K562 (cell line): ENCODE measurements at regions not wholly inside any gene's neighbourhood (a gene's known extent, or its start where the extent isn't known, plus 50 kb on each side); places are given as distances from the start of the nearest gene placed in this dataset.

Source experiments
- BCLAF1 ChIP-seq, 2 experiments: fragments of 450-650 bp in 1 of 2; IDR thresholded peaks; 2 replicates each; pipeline ENCODE4 v1.6.1; 2011 to 2017; ENCODE audit warnings: low read depth in 2 of 2, antibody characterized with exemption in 1 of 2, borderline replicate concordance in 1 of 2, low read length in 1 of 2, mild to moderate bottlenecking in 1 of 2, mixed read lengths in 1 of 2; ENCODE audit not compliant: control insufficient read depth in 1 of 2
- CREB3 ChIP-seq: fragments of 450-650 bp; conservative IDR thresholded peaks from 2 replicates; pipeline ENCODE4 v1.6.1; 2016; ENCODE audit warnings: missing genetic modification characterization, low read depth, mild to moderate bottlenecking, missing compliant biosample characterization, moderate library complexity
- HSF4 ChIP-seq: fragments of 250-450 bp; sonication (Bioruptor Pico); IDR thresholded peaks from 2 replicates; pipeline ENCODE4 v2.1.2; 2022; ENCODE audit warnings: mild to moderate bottlenecking, moderate library complexity, borderline replicate concordance
- IRF2 ChIP-seq: sonication (generic); formaldehyde crosslinking; IDR thresholded peaks from 2 replicates; pipeline ENCODE4 v1.8.1; 2022; ENCODE audit warnings: mild to moderate bottlenecking, missing genetic modification reagents
- PHF8 ChIP-seq: fragments of 200-600 bp; sonication (generic); IDR thresholded peaks from 2 replicates; pipeline ENCODE4 v1.6.1; 2012; ENCODE audit warnings: mixed run types, mild to moderate bottlenecking, inconsistent platforms, low read length, moderate library complexity, borderline replicate concordance
- PML ChIP-seq: IDR thresholded peaks from 2 replicates; pipeline ENCODE4 v1.6.1; 2012; ENCODE audit warnings: low read length, inconsistent platforms
- PRPF4 ChIP-seq: fragments of 200-400 bp; formaldehyde crosslinking; IDR thresholded peaks from one replicate; pipeline ENCODE4 v1.6.1; 2017; ENCODE audit warnings: low read length, low read depth, mild to moderate bottlenecking; ENCODE audit not compliant: insufficient read depth, poor library complexity, severe bottlenecking
- RBBP5 ChIP-seq: fragments of 200-600 bp; sonication (generic); IDR thresholded peaks from 2 replicates; pipeline ENCODE4 v1.6.1; 2012; ENCODE audit warnings: borderline replicate concordance, mild to moderate bottlenecking, low read length, control low read depth, inconsistent platforms; ENCODE audit not compliant: insufficient read depth, poor library complexity, severe bottlenecking
- STAT5A ChIP-seq: IDR thresholded peaks from 2 replicates; pipeline ENCODE4 v1.6.1; 2012; ENCODE audit warnings: low read length, inconsistent platforms, borderline replicate concordance
- TAL1 ChIP-seq: fragments of 450-650 bp; IDR thresholded peaks from 2 replicates; pipeline ENCODE4 v1.6.1; 2016; ENCODE audit warnings: mild to moderate bottlenecking
- ZFX ChIP-seq: sonication (generic); formaldehyde crosslinking; IDR thresholded peaks from 2 replicates; pipeline ENCODE4 v1.8.0; 2022; ENCODE audit warnings: mild to moderate bottlenecking, missing genetic modification reagents, moderate library complexity
- ZNF766 ChIP-seq: fragments of 200-800 bp; sonication (Bioruptor generic); conservative IDR thresholded peaks from 2 replicates; pipeline ENCODE4 v1.6.1; 2016; ENCODE audit warnings: missing genetic modification characterization, missing compliant biosample characterization
- TF ChIP-seq, protein P1 (sequence below), 3 experiments: fragments of 200-800 bp in 1 of 3; fragments of 250-450 bp in 1 of 3; fragments of 450-650 bp in 1 of 3; sonication (Bioruptor Pico) in 1 of 3; sonication (Bioruptor generic) in 1 of 3; formaldehyde crosslinking in 1 of 3; IDR thresholded peaks; 2 replicates each; pipeline versions ENCODE4 v1.6.1 to v1.8.0; 2016 to 2022; ENCODE audit warnings: mild to moderate bottlenecking in 2 of 3, missing genetic modification characterization in 2 of 3, missing compliant biosample characterization in 1 of 3, moderate library complexity in 1 of 3
- TF ChIP-seq, protein P2 (sequence below), 2 experiments: IDR thresholded peaks in 1 of 2; conservative IDR thresholded peaks in 1 of 2; 2 replicates each; pipeline ENCODE4 v1.6.1; 2016; ENCODE audit warnings: low read depth in 2 of 2, mild to moderate bottlenecking in 1 of 2, missing compliant biosample characterization in 1 of 2, missing genetic modification characterization in 1 of 2, moderate library complexity in 1 of 2

GRCh38 chr1:226804907-226805759, 65.3 kb upstream of the PSEN2 start (continued):
- TF ChIP-seq, protein P1, sequence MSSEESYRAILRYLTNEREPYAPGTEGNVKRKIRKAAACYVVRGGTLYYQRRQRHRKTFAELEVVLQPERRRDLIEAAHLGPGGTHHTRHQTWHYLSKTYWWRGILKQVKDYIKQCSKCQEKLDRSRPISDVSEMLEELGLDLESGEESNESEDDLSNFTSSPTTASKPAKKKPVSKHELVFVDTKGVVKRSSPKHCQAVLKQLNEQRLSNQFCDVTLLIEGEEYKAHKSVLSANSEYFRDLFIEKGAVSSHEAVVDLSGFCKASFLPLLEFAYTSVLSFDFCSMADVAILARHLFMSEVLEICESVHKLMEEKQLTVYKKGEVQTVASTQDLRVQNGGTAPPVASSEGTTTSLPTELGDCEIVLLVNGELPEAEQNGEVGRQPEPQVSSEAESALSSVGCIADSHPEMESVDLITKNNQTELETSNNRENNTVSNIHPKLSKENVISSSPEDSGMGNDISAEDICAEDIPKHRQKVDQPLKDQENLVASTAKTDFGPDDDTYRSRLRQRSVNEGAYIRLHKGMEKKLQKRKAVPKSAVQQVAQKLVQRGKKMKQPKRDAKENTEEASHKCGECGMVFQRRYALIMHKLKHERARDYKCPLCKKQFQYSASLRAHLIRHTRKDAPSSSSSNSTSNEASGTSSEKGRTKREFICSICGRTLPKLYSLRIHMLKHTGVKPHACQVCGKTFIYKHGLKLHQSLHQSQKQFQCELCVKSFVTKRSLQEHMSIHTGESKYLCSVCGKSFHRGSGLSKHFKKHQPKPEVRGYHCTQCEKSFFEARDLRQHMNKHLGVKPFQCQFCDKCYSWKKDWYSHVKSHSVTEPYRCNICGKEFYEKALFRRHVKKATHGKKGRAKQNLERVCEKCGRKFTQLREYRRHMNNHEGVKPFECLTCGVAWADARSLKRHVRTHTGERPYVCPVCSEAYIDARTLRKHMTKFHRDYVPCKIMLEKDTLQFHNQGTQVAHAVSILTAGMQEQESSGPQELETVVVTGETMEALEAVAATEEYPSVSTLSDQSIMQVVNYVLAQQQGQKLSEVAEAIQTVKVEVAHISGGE (CRISPR knock-in tag; IDR thresholded peaks at IDR 0.05): peak in 1 of 3 experiments; percentile 78; a peak in 2 of 6 replicates
- TF ChIP-seq PRPF4: no peak
- peak; percentile 96 for TF ChIP-seq STAT5A
- TF ChIP-seq HSF4: no peak
- TF ChIP-seq, protein P2, sequence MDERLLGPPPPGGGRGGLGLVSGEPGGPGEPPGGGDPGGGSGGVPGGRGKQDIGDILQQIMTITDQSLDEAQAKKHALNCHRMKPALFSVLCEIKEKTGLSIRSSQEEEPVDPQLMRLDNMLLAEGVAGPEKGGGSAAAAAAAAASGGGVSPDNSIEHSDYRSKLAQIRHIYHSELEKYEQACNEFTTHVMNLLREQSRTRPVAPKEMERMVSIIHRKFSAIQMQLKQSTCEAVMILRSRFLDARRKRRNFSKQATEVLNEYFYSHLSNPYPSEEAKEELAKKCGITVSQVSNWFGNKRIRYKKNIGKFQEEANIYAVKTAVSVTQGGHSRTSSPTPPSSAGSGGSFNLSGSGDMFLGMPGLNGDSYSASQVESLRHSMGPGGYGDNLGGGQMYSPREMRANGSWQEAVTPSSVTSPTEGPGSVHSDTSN (CRISPR knock-in tag; IDR thresholded peaks at IDR 0.05; ENCODE audit: low read depth): no peak
- TF ChIP-seq, protein P2 (tag; conservative IDR thresholded peaks at IDR 0.05; ENCODE audit: low read depth): peak; percentile 74
- peak; percentile 42 for TF ChIP-seq RBBP5
- peak; percentile 99 for TF ChIP-seq TAL1
- TF ChIP-seq IRF2 (CRISPR knock-in tag): no peak
- TF ChIP-seq ZFX (CRISPR knock-in tag): no peak
- TF ChIP-seq ZNF766: peak; percentile 90
- no peak for TF ChIP-seq PHF8
- 0 out of 2 replicates have a peak, but pooled peaks have one; percentile 79 for TF ChIP-seq CREB3 (tag)
- peak; percentile 96 for TF ChIP-seq PML
- TF ChIP-seq BCLAF1 (IDR thresholded peaks at IDR 0.05; ENCODE audit: borderline replicate concordance in 1 of 2, control insufficient read depth in 1 of 2, low read depth in 2 of 2, low read length in 1 of 2): no peak
